Endothelial cell (in vitro differentiated cells): ENCODE measurements at regions not wholly inside any gene's neighbourhood (a gene's known extent, or its start where the extent isn't known, plus 50 kb on each side); places are given as distances from the start of the nearest gene placed in this dataset.
A peak's percentile ranks its signal among the peaks of the same experiment; 100 is the strongest.

Experiments
- DNase-seq: peaks from one replicate; pipeline ENCODE4 v3.0.0; 2021; ENCODE audit warnings: low spot score
- H3K27ac Mint-ChIP-seq: one replicate; pipeline ENCODE4 v1.8.0; 2021; ENCODE audit warnings: mixed read lengths, inconsistent platforms; ENCODE audit not compliant: unreplicated experiment
- H3K27me3 Mint-ChIP-seq: one replicate; pipeline ENCODE4 v1.8.0; 2021; ENCODE audit warnings: mild to moderate bottlenecking, moderate library complexity, mixed read lengths, inconsistent platforms; ENCODE audit not compliant: unreplicated experiment
- H3K36me3 Mint-ChIP-seq: one replicate; pipeline ENCODE4 v1.8.0; 2021; ENCODE audit warnings: mild to moderate bottlenecking, low read depth, mixed read lengths, inconsistent platforms; ENCODE audit not compliant: unreplicated experiment
- H3K4me1 Mint-ChIP-seq: one replicate; pipeline ENCODE4 v1.8.0; 2021; ENCODE audit warnings: mild to moderate bottlenecking, mixed read lengths, inconsistent platforms; ENCODE audit not compliant: unreplicated experiment
- H3K4me3 Mint-ChIP-seq: one replicate; pipeline ENCODE4 v1.8.0; 2021; ENCODE audit warnings: mild to moderate bottlenecking, mixed read lengths, inconsistent platforms; ENCODE audit not compliant: unreplicated experiment
- H3K9me3 Mint-ChIP-seq: one replicate; pipeline ENCODE4 v1.8.0; 2021; ENCODE audit warnings: mixed read lengths, inconsistent platforms; ENCODE audit not compliant: unreplicated experiment
- CTCF ChIP-seq: fragments of 200-600 bp; sonication (generic); IDR thresholded peaks from one replicate; pipeline ENCODE4 v1.5.0; 2021; ENCODE audit warnings: antibody characterized with exemption; ENCODE audit not compliant: unreplicated experiment

- peaks cover 9% of the 10 kb centered on the region for H3K4me1 Mint-ChIP-seq
- no peak for DNase-seq
- H3K4me3 Mint-ChIP-seq: no peak overlapping the region
- no peaks in the 10 kb centered on the region for H3K27me3 Mint-ChIP-seq
- TF ChIP-seq CTCF: no peak
- H3K9me3 Mint-ChIP-seq: no peaks in the 10 kb centered on the region
- H3K27ac Mint-ChIP-seq: peak overlapping the region; percentile 33
- H3K36me3 Mint-ChIP-seq: no peaks in the 10 kb centered on the region
Measured at GRCh38 chr5:5025098-5025773, 114.9 kb upstream of the ADAMTS16 start.

DNA sequence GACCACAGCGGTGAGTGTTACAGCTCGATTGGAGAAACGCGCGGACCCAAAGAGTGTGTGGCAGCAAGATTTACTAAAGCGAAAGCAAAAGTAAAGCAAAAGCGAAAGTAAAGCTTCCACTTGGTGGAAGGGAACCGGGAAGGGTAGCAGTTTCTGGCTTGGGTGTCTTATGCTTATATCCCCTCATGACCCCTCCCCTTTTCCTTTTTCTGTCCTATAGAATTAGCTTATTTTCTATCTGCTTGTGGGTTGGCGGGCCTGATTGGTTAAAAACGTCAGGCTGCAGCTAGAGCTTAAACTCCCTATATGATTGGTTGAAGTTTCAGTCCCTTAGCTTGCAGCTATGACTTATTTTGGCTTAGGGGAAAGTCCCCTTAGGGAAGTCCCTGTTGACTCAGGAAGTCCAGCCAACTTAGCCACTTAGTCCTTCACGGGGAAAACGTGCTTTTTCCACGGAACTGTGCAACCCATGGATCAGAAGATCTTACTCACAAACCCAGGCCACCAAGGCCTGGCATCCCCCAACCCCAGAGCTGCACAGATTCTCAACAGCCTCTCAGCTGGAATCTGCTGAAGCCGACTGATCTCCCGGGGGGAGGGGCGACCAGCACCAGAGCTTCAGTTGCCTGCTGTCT, 114.2 kb upstream of the ADAMTS16 start:
- H3K4me1 Mint-ChIP-seq: peaks cover 7% of the 10 kb centered on the region
- TF ChIP-seq CTCF: no peak

GRCh38 chr5:5026409-5026785, 113.7 kb upstream of the ADAMTS16 start:
- H3K27me3 Mint-ChIP-seq: no peaks in the 10 kb centered on the region
- no peak for TF ChIP-seq CTCF
- H3K27ac Mint-ChIP-seq: no peak overlapping the region
- no peak for DNase-seq
- no peak overlapping the region for H3K4me3 Mint-ChIP-seq
- no peaks in the 10 kb centered on the region for H3K9me3 Mint-ChIP-seq
- peaks cover 6% of the 10 kb centered on the region for H3K4me1 Mint-ChIP-seq
- no peaks in the 10 kb centered on the region for H3K36me3 Mint-ChIP-seq

More for the DNA sequence above, 114.2 kb upstream of the ADAMTS16 start:
- Mint-ChIP-seq H3K27me3 (no peaks in the 10 kb centered on the region), H3K9me3 (no peaks in the 10 kb centered on the region), H3K27ac (no peak overlapping the region), H3K36me3 (no peaks in the 10 kb centered on the region), H3K4me3 (no peak overlapping the region)
- no peak for DNase-seq

DNA sequence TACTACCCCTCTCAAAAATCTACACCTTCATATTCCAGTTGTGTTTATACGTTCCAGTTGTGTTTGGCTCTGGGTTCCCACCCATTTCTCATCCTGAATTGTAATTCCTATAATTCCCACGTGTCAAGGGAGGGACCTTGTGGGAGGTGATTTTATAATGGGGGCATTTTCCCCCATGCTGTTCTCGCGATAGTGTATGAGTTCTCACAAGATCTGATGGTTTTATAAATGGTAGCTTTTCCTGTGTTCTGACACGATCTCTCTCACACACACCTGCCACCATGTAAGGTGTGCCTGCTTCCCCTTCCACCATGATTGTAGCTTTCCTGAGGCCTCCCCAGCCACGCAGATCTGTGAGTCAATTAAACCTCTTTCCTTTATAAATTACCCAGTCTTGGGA, 108.5 kb upstream of the ADAMTS16 start:
- no peak for DNase-seq
- H3K36me3 Mint-ChIP-seq: no peaks in the 10 kb centered on the region
- H3K9me3 Mint-ChIP-seq: no peaks in the 10 kb centered on the region
- H3K4me1 Mint-ChIP-seq: no peaks in the 10 kb centered on the region
- no peak overlapping the region for H3K27ac Mint-ChIP-seq
- no peak for TF ChIP-seq CTCF
- H3K4me3 Mint-ChIP-seq: no peak overlapping the region
- H3K27me3 Mint-ChIP-seq: no peaks in the 10 kb centered on the region

GRCh38 chr5:5037674-5038073, 102.5 kb upstream of the ADAMTS16 start:
- H3K4me3 Mint-ChIP-seq: no peak overlapping the region
- no peaks in the 10 kb centered on the region for H3K9me3 Mint-ChIP-seq
- H3K36me3 Mint-ChIP-seq: no peaks in the 10 kb centered on the region
- DNase-seq: no peak
- no peaks in the 10 kb centered on the region for H3K27me3 Mint-ChIP-seq
- no peak for TF ChIP-seq CTCF
- H3K4me1 Mint-ChIP-seq: no peaks in the 10 kb centered on the region
- H3K27ac Mint-ChIP-seq: no peak overlapping the region
